ENCODE measurements at regions not wholly inside any gene's neighbourhood (a gene's known extent, or its start where the extent isn't known, plus 50 kb on each side); places are given as distances from the start of the nearest gene placed in this dataset.

- no peak for DNase-seq (ENCODE audit: low spot score)
- no peak for TF ChIP-seq CTCF (IDR thresholded peaks at IDR 0.05; ENCODE audit: extremely low read depth, missing control alignments)
These were observed 1349.6 kb downstream of the EPHA7 start for GRCh38 chr6:92069781-92070180.

DNA sequence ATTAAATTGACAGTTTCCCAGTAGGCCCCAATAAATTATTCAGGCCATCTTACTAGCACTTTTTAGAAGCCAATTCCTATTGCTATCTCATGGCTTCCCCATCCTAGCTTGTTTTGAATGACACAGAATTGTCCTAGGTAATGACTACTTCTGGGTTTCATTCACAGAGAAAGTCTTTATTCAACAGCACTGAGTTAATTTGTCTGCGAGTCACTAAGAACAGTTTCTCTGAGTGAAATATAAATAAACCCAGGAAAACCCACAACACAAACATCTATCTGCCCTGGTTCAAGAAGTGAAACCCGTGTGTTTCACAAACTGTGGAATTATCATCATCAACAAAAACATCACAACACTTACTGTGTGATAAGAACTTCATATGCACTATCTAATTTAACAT is 1366.8 kb downstream of the EPHA7 start:
- TF ChIP-seq CTCF (IDR thresholded peaks at IDR 0.05; ENCODE audit: extremely low read depth, missing control alignments): no peak
- no peak for DNase-seq (ENCODE audit: low spot score)

DNA sequence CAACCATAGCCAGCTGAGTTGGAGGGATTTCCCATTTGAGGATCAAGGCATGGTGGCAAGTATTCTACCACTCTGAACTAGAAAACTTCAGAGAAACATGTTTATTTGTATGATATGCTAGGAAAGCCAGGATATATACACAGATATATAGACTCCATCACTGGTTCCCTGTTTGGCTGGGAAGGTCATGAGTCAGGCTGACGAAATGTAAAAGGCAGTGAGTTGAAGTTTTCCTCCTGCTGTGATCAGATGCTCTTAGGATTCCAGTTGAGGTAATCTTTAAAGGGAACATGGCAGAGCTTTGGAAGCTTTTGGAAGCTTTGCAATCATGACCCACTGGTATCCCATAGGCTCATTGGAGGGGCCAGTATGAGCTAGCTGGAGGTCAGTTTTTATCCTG is 1369.1 kb downstream of the EPHA7 start:
- DNase-seq (ENCODE audit: low spot score): no peak
- no peak for TF ChIP-seq CTCF (IDR thresholded peaks at IDR 0.05; ENCODE audit: extremely low read depth, missing control alignments)

- no peak for TF ChIP-seq CTCF (IDR thresholded peaks at IDR 0.05; ENCODE audit: extremely low read depth, missing control alignments)
- no peak for DNase-seq (ENCODE audit: low spot score)
These were observed 1371.5 kb downstream of the EPHA7 start for GRCh38 chr6:92047860-92048259.

DNA sequence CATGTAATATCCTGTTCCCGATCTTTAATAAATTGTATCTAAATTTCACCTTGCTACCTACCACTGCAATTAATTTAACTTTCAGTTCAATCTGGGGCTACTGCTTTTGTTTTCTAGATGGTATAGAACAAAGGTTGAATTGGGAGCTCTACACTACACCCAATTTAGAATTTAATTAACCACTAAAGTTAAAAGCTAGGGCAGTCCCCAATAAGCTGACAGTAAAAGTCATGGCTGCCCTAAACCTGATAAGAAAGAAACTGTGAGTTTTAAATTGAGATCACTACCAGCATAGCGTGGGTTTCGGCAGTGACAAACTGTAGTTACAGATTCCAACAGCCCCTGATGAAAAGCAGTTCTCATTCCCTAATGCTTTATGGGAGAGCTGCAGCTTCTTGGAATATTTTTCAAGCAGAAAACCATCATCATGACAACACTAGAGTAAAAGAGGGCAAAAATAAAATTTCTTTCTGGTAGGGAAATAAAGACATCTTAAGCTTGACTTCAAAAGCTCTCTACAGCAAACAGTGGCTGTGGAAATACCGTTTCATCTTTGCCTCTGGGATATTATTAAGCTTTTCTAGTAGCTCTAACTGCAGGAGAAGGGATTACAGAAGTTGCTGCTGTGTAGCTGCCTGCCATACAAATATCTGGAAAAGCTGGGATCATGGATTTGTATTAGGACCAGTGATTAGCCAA is 1372.1 kb downstream of the EPHA7 start:
- no peak for DNase-seq (ENCODE audit: low spot score)
- no peak for TF ChIP-seq CTCF (IDR thresholded peaks at IDR 0.05; ENCODE audit: extremely low read depth, missing control alignments)

- TF ChIP-seq CTCF (IDR thresholded peaks at IDR 0.05; ENCODE audit: extremely low read depth, missing control alignments): no peak
- no peak for DNase-seq (ENCODE audit: low spot score)
These were observed 1375.0 kb downstream of the EPHA7 start for GRCh38 chr6:92044312-92044711.

GRCh38 chr6:92043777-92044176 is 1375.6 kb downstream of the EPHA7 start:
- TF ChIP-seq CTCF (IDR thresholded peaks at IDR 0.05; ENCODE audit: extremely low read depth, missing control alignments): no peak
- DNase-seq (ENCODE audit: low spot score): no peak

Measured in GM20000 (cell line).